ENCODE measurements at regions not wholly inside any gene's neighbourhood (a gene's known extent, or its start where the extent isn't known, plus 50 kb on each side); places are given as distances from the start of the nearest gene placed in this dataset.
"Not testable (repeated sequence)": the region's sequence is repeated elsewhere in the genome, so short reads cannot be mapped to it uniquely, and the experiment has no call there.

DNA sequence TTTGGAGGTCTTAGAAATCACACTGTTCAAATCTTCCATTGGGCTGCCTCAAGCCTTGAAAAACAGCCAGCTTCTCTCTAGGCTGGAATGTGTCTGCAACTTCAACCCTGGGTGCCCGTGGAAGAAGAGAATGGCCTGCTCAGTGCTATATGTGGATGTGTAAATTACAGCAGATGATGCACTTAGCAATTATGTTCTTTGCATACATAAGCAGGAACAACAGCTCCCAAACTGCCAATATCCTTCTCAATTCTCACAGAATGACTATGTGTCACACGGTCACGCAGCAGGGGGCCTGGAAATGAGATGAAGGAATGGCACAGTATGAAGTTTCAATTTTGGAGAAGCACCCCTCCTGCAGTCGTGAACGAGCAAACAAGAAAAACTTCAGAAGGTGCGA is 175.2 kb upstream of the SMARCA2 start:
- DNase-seq (ENCODE audit: low spot score): no peak
- no peak for FAIRE-seq

DNA sequence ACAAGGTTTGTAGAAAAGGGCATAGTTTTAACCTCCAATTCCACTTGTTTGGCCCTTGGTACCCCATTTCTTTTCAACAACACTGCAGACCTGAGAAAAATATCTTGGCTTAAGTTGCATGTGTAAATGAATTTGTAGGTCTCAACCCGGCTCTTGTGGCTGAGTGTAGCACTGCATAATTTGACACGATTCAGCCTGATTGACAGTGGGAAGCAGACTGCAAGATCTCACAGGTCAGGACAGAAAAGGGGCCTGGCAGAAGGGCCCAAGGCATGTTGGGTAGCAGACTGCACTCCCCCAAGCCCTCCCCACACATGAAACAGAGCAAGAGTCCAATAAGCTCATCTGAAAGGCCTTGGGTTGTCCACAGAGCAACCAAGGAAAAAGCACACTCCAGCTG is 169.7 kb upstream of the SMARCA2 start:
- FAIRE-seq: no peak

DNA sequence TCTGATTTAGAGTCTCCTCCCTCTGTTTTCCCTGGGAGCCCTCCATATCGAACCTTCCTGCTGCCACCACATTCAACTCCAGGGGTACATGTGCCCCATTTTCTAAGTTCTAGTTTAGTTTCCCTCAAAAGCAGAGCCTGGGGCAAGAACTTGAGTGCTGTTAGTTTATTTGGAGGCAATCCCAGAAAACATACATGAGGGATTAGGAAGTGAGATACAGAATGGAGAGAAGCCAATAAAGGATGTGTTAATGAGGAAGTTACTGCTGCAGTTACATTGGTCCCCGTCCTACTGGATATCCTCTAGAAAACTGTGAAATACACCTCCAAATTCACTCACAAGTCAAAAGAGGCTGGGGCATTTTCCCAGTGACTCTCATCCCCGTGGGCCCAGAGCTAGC is 159.4 kb upstream of the SMARCA2 start:
- FAIRE-seq: no peak

More for the DNA sequence above, 169.7 kb upstream of the SMARCA2 start:
- DNase-seq (ENCODE audit: low spot score): no peak

DNA sequence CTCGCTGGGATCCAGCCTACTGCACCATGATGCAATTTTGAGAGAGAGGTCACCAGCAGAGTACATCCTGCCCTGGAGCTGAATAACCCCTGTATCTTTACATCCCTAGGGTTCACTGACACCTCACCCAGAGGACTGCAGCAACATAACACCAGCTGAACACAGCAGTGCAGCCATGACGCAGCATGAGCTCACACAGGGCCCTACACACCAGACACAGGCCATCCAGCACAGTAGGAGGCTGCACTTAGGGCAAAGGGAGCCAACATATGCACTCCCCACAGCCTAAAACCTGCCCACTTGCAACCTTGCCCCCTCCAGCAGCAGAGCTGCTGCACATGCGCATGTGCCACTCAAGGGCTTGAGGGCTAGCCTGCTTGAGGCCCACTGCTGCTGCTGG is 157.3 kb upstream of the SMARCA2 start:
- no peak for DNase-seq (ENCODE audit: low spot score)

More for the DNA sequence above, 159.4 kb upstream of the SMARCA2 start:
- DNase-seq (ENCODE audit: low spot score): no peak

DNA sequence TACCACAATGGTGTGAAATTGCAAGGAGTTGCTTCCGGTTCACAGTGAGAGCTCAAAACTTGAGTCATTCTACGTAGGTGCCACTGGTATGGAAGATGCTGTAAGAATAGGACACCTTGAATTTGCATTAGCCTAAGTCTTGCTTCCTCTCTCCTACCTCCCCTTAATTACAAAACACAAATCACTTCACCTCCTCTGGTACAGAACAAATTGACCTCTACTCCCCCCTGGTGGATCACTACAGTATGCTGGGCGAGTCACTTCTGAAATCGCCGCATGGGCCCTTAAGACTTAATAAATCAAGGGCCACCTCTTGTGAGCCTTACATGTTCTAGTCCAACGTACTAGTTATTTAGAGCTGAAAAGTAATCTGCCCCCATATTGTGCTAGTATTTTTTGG is 145.3 kb upstream of the SMARCA2 start:
- DNase-seq (ENCODE audit: low spot score) (no peak), FAIRE-seq (no peak)

More for the DNA sequence above, 157.3 kb upstream of the SMARCA2 start:
- no peak for FAIRE-seq

DNA sequence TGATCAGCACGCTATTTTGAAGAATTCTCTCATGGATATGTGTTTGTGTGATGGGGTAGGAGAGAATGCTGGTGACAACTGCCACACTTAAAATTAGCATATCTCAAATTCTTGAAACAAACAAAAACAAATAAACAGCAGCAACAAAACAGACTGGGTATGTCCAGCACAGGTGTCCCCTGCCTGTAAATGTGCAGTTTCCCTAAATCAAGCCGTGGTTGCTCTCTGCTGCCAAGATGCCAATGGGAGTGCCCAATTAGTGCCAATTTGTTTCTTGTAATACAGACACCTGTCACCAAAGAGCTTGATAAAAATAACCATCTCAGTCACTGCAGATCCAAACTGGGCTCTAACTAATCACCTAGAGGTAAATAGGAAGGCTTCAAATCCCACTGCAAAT is 144.2 kb upstream of the SMARCA2 start:
- no peak for FAIRE-seq
- no peak for DNase-seq (ENCODE audit: low spot score)

DNA sequence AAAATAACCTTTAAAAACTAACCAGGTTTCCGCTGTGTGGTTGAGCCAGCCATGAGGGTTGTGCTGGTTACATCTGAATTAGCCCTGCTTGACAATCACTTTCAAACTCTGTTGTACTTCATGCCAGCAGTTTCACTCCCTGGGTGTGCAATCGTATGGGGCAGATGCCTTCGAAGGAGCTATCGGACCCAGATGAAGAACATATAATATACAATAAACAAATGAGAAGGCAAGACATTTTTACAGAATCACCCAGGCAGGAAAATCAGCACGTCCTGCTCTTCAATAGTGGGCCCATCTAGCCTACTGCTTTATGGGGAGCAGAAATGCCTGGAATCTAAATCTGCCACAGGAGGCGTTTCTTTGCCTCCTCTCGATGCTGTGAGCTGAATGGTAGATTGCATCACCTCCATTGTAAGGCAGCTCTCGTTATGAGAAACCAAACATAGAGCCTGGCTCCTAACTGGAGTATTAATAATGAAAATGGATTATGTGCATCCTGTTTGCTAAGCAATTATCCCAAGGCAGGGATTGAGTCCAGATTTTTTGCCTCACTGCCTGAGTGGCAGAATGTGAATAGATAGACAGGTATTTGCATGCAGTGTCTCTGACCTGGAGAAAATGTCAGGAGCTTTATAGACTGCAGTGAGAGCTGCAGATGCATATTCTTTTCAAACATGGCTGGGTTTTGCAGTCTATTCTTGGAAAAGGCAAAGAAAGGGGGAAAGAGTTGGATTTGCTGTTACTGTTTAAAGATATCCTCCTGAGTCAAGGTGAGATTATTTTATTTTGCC is 143.3 kb upstream of the SMARCA2 start:
- no peak for FAIRE-seq
- DNase-seq (ENCODE audit: low spot score): no peak

DNA sequence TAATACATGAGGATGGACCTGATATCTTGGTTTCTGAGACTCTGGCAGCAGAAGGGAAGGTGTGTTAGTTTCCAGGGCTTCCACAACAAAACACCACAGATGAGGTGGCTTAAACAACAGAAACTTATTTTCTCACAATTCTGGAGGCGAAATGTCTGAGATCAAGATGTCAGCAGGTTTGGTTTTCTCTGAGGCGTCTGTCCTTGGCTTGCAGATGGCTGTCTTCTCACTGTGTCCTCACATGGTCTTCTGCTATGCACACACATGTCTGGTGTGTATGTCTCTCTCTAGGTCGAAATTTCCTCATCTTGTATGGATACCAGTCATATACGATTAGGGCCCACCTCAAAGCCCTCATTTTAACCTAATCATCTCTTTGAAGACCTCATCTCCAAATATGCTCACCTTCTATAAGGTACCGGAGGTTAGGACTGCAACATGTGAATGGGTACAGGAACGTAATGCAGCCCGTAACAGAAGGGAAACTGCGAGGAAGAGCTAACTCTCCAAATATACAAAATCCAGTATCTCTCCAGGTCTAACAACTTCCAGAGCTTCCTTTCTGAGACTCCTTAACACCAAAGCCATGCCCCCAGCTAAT is 139.8 kb upstream of the SMARCA2 start:
- DNase-seq (ENCODE audit: low spot score) (no peak), FAIRE-seq (no peak)

DNA sequence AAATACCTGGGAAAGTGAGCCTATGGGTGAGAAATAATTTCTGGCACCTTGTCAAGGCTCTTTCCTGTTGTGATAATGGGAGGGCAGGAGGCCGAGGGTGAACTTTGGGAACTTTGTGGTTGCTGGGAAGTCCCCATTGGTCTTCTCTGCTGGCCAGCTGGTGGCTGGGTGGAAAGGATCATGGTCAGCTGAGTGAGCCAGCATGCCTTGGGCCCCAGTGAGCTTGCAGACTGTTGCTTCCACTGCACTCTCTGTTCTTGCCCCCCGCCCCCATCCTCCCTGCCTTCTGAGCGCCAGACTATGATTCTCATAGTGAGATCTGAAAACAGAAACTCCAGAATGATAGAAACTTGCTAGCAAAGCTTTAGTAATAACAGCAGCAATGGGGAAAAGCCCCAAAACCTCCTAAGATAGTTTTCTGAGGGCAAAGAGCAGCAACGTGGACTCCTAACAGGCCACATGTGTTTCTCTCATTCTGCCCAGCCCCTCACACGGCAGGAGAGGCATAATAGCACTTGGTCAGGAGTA is 139.2 kb upstream of the SMARCA2 start:
- no peak for FAIRE-seq

DNA sequence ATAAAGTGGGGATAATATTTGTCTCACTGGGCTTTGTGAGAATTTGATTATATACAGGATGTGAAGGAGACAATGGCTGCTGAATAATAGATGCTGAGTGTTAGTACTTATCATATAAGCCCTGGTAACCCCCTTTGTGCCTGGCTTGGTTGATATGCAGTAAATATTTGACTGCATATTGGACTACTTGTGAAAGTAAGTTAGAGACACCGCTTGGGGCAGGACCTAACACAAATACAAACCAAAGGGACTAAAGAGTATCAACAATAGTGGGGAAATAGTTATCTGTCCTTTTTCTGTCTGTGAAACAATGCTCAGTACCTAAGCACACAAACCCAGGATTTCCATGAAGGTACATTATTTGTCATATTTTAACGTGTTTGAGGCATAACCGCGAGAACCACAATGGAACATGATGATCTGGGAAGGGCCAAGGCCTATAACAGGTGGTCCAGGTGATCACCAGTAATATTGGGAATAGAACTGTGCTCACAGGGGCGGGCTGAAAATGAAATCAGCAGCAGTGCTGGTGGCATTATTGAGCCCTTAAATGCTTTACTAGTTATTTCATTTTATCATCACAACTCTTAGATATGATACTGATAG is 138.2 kb upstream of the SMARCA2 start:
- no peak for DNase-seq (ENCODE audit: low spot score)
- FAIRE-seq: no peak

More for the DNA sequence above, 139.2 kb upstream of the SMARCA2 start:
- DNase-seq (ENCODE audit: low spot score): no peak

DNA sequence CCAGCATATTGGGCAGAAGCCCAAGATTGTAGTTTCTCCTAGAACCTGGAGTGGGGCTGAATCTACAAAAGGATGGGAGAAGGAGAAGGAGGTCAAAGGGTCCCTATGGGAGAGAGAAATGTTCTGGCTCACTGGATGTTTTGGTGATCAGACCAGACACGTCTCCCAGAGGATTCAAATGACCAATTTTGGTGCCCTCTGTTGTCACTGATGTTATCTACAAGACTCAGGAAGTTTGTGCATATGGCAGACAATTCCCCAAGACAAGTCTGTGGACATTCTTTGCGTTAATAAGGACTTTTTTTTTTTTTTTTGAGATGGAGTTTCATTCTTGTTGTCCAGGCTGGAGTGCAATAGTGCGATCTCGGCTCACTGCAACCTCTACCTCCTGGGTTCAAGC is 137.2 kb upstream of the SMARCA2 start:
- FAIRE-seq: no peak
- DNase-seq (ENCODE audit: low spot score): no peak

DNA sequence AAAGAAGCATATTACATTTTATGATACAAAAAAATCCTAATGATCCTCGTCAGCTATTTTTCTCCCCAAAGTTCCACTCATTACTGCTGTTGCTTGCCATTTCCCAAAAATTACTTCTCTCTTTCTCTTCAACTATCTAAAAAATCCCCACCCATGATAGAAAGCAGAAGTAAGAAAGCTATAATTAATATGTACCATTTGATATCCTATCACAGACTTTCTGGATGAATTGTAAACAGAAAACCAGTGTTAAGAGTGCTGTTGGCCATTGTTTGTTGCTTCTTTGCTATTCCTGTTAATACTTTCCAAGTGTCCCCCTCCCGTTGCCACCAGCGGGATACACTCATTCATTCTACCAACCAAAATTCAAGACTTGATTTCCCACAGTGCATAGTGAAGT is 136.3 kb upstream of the SMARCA2 start:
- FAIRE-seq (no peak), DNase-seq (ENCODE audit: low spot score) (no peak)

DNA sequence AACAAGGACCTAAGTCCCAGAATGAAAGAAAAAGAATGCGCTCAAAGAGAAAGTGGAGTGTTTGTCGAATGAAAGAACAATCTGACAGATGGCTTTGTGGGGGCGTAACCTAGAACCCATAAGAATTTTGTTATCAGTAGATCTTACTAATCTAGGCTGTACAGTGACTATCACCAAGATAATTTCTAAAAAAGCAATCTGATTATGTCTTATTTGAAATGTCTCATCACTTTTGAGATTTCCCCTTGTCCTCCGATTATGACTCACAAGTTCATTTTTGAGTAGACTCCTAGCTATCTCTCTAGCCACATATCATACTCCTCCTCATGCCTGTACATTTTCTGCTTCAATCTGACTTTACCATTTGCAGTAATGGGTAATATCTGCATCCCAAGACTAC is 135.6 kb upstream of the SMARCA2 start:
- FAIRE-seq: no peak
- DNase-seq (ENCODE audit: low spot score): no peak

DNA sequence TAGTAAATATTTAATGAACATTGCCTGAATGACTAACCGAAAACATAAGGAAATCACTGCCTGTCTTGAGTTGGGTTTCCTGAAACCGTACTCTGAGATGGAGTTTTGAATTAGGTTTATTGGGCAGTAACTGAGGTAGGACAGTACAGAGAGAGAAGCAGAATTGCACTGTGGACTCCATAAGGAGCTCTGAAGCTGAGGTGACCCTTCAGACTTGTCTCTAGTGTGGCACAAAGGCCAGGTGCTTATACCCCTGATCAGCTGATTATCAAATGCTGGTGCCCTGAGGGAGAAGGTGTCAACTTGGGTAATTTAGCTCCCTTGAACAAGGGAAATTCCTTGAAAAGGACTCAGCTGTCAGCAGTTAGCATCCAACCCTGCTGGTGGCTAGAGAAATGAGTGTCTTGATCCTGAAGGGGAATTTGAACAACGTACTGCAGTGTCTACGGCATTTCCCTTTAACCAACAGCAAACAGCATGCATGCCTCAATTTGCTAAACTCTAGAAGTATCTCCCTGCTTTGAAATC is 135.0 kb upstream of the SMARCA2 start:
- no peak for DNase-seq (ENCODE audit: low spot score)
- no peak for FAIRE-seq

DNA sequence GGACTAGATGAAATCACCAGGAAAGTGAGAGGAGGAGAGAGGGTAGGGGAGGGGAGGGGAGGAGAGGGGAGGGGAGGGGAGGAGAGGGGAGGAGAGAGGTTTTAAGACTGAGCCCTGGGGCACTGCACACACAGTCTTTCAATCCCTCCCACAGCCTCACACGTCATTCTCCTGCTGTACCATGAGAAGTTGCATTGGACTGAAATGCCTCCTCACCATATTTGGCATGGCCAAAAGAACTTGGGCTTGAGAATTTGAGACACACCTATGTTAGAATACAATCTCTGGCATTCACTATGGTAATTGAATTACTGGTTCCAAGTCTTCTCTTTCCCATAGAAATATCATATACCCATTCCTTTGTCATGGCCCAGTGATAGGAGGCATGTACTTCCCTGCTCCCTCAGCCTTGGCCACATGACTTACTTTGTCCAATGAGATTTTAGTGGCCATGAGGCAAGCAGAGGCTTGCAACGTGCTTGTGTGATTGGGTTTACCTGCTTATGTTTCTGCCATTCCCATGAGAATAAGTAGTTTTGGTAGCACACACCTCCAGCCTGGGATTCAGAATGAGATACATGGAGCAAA is 133.3 kb upstream of the SMARCA2 start:
- FAIRE-seq (no peak), DNase-seq (ENCODE audit: low spot score) (no peak)

DNA sequence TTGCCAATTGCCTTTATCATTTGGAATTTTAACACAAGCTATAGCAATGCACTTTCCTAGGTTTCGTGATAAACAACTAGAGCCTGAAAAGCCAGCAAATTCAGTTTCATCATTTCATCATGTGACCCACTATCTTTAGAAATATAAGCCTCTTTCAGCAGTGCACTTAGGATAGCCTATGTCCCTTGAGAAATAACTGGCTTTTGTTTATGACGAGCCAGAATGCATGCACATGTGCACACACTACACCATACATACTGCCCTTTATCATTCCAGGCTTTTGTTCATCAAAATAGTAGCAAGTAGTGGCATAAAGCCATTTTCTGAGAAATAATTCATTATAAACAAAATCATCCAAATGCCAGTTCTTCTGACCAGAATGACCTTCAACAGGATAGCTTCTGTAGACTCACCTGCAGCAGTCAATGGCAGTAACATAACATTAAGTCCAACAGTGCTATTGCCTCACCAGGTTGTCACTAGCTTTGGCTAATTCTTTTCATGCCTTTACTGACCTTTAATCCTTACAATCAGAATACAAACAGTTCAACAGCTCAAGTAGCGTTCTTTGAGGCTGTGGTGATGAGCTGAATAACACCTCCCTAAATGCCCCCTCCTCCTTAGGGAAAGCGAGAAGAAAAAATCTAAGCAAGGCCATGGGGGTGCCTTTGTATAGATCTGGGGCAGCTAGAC is 132.3 kb upstream of the SMARCA2 start:
- DNase-seq (ENCODE audit: low spot score) (no peak), FAIRE-seq (no peak)

DNA sequence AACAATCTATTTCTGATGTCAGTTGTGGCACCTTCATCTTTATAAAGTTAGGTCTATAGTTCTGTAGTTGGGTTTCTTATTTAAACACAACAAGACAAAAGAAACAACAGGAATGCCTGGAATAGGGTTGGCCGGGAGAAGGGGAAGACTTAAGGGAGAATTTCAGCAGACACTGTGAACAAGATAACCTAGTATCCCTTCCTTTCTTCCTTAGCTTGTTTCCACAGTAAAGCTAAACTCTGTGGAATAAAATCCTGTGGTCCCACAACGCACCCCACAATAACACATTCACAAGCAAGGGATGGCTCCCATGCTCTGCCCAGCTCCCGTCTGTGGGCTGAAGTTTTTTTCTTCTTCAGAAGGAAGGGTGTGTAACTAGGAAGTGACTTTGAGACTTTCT is 124.9 kb upstream of the SMARCA2 start:
- no peak for FAIRE-seq
- DNase-seq (ENCODE audit: low spot score): no peak

DNA sequence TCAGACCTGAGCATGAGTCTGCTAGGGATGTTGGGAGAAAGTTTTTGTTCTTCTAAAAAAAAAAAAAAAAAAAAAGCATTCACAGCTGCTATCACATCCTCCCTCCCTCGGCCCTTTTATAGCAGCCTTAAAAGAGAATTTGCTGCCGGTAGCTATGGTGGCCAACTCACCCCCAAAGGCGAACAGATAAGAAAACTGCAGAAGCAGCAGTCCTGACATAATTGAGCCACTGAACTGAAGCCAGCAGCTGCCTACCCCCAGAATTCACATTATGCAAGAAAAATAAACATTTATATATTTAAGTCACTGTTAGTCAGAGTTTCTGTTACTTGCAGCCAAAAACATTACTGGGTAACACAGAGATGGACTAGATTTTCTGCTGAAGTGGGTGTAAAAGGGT is 124.3 kb upstream of the SMARCA2 start:
- no peak for DNase-seq (ENCODE audit: low spot score)
- no peak for FAIRE-seq

DNA sequence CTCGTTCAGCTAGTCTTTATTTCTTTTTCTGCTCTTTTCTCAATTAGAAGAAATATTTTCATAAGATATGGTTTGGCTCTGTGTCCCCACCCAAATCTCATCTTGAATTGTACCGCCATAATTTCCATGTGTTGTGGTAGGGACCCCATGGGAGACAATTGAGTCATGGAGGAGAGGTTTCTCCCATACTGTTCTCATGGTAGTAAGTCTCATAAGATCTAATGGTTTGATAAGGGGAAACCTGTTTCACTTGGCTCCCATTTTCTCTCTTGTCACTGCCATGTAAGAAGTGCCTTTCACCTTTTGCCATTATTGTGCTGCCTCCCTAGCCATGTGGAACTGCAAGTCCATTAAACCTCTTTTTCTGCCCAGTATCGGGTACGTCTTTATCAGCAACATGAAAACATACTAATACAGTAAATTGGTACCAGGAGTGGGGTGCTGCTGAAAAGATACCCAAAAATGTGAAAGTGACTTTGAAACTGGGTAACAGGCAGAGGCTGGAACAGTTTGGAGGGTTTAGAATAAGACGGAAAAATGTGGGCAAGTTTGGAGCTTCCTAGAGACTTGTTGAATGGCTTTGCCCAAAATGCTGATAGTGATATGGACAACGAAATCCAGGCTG is 112.0 kb upstream of the SMARCA2 start:
- not testable (repeated sequence) for FAIRE-seq

DNA sequence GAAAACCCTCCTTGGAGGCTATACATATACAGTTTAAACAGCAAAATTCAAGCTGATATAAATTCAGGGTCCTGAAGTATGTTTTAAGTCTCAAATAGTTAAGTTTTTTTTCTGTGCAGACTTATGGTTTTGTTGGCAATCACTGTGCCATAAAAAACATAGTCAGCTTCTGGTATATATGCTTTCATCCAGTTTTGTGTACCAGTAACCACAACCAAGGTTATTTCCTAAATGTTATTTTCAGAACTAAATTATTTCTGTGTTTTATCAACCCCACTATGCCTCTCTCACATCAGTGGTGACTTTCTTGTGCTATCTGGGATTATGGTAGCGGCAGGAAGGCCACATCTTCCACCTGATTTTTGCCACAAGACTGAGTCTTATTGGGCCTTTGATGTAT is 107.7 kb upstream of the SMARCA2 start:
- no peak for DNase-seq (ENCODE audit: low spot score)
- no peak for FAIRE-seq

More for the DNA sequence above, 112.0 kb upstream of the SMARCA2 start:
- not testable (repeated sequence) for DNase-seq (ENCODE audit: low spot score)

DNA sequence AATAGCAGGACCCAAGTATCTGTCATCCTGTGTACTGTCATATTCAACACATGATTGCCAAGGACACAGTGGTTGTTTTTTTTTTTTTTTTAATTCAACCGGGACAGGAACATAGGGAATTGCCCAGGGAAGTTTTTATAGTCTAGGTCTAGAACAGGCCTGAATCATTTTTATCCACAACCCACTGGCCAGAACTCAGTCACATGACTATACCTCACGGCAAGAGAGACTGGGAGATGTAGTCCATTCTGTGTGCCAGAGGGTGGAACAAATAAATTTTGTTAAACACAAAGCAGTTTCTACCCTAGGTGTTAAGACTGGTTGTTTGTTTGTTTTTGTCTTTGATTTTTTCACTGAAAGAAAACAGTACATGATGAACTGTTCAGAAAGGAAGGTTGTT is 105.8 kb upstream of the SMARCA2 start:
- no peak for FAIRE-seq
- no peak for DNase-seq (ENCODE audit: low spot score)

Measured in RCC 7860 (cell line).